Activated CD8-positive, alpha-beta memory T cell treated with anti-CD3 and anti-CD28 coated beads, Interleukin-2, amount 10 ng/mL, durations not matched to agents 7 days and 5 days (primary cell): ENCODE measurements at regions not wholly inside any gene's neighbourhood (a gene's known extent, or its start where the extent isn't known, plus 50 kb on each side); places are given as distances from the start of the nearest gene placed in this dataset.

Source experiments
- ATAC-seq: fragments of 150-1000 bp; cut with Tn5 transposase; one replicate; pipeline ENCODE4 v1.10.0; 2021; ENCODE audit warnings: moderate library complexity
- CTCF ChIA-PET: fragments of 350-600 bp; sonication (Branson Sonifier 250); formaldehyde crosslinking; loops from one replicate; lab custom pipeline; 2021; ENCODE audit warnings: antibody characterized with exemption; lab: Charles Lee
- DNase-seq: peaks from one replicate; pipeline ENCODE4 v3.0.0-alpha.2; 2020
- H3K27ac Mint-ChIP-seq: one replicate; pipeline ENCODE4 v1.8.0; 2021; ENCODE audit warnings: mild to moderate bottlenecking, mixed read lengths
- H3K27me3 Mint-ChIP-seq: one replicate; pipeline ENCODE4 v1.8.0; 2021; ENCODE audit warnings: mixed read lengths
- H3K36me3 Mint-ChIP-seq: one replicate; pipeline ENCODE4 v1.8.0; 2021; ENCODE audit warnings: mild to moderate bottlenecking, mixed read lengths
- H3K4me1 Mint-ChIP-seq: one replicate; pipeline ENCODE4 v1.8.0; 2021; ENCODE audit warnings: mixed read lengths
- H3K4me3 Mint-ChIP-seq: one replicate; pipeline ENCODE4 v1.8.0; 2021; ENCODE audit warnings: mild to moderate bottlenecking, moderate library complexity, mixed read lengths
- H3K9me3 Mint-ChIP-seq: one replicate; pipeline ENCODE4 v1.8.0; 2022; ENCODE audit warnings: low read depth, mixed read lengths

DNA sequence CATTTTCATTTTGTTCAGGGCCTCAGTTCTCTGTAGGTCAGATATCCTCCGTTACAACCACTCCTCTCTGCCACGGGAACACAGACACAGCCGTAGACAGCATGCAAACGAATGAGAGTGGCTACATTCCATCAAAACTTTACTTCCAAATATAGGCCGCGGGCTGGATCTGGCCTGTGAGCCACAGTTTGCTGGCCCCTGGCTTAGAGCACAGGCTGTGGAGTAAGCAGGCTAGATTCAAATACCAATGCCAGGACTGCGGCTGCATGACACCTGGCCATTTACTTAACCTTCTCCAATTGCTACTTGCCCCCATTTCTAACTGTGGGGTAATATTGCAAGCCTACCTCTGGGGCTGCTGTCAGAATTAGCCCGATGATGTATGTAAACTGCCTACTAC is 325.8 kb upstream of the POU3F3 start:
- DNase-seq, result no peak
- no peaks in the 10 kb centered on the region for H3K27me3 Mint-ChIP-seq
- H3K36me3 Mint-ChIP-seq, result no peaks in the 10 kb centered on the region

DNA sequence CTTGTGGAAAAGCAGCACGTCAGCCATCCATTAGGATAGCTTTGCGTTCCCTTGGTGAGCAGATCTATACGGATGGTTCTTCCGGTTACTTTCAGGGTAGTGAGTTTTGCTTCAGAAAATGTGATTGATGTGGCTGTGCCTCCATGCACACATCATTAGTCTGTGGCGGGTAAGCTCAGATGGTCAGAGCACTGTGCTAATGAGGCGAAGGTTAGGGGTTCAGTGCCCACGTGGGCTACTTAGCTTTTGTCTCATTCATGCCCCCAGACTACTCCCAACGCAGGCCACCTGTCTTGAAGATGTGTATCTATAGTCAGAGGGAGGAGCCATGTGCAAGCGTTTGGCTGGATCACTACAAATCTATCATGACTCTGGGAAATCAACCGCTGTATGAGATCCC is 322.8 kb upstream of the POU3F3 start:
- ATAC-seq (no peak), DNase-seq (no peak)
- no peaks in the 10 kb centered on the region for H3K27me3 Mint-ChIP-seq
- no peaks in the 10 kb centered on the region for H3K4me1 Mint-ChIP-seq
- H3K27ac Mint-ChIP-seq, result no peak overlapping the region
- H3K4me3 Mint-ChIP-seq, result no peak overlapping the region
- no peaks in the 10 kb centered on the region for H3K9me3 Mint-ChIP-seq
- no peaks in the 10 kb centered on the region for H3K36me3 Mint-ChIP-seq
- CTCF ChIA-PET, result no interaction called here

More for the DNA sequence above, 325.8 kb upstream of the POU3F3 start:
- H3K27ac Mint-ChIP-seq, result no peak overlapping the region
- H3K4me3 Mint-ChIP-seq, result no peak overlapping the region
- ATAC-seq, result no peak
- CTCF ChIA-PET, result no interaction called here
- no peaks in the 10 kb centered on the region for H3K4me1 Mint-ChIP-seq
- no peaks in the 10 kb centered on the region for H3K9me3 Mint-ChIP-seq

DNA sequence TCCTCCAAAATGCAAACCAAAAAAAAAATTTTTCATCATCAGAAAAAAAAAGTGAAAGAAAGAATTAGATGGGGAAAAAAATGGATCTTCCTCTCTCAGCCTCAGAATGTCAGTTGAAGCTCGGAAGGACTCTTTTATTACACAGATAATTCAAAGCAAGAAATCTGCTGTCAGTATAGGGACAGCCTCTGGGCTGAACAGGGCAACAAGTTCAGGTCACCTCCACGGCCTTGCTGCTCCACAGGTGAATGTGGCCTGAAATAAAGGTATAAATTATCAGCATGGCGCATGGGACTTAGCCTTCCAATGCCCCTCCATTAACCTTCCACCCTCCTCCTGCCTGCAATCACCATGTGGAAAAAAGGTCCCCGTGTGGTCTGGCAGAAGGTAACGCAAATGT is 316.8 kb upstream of the POU3F3 start:
- H3K27me3 Mint-ChIP-seq, result no peaks in the 10 kb centered on the region
- ATAC-seq (no peak), DNase-seq (no peak)
- CTCF ChIA-PET, result no interaction called here
- H3K27ac Mint-ChIP-seq, result no peak overlapping the region
- no peaks in the 10 kb centered on the region for H3K9me3 Mint-ChIP-seq
- no peak overlapping the region for H3K4me3 Mint-ChIP-seq
- H3K4me1 Mint-ChIP-seq, result no peaks in the 10 kb centered on the region
- no peaks in the 10 kb centered on the region for H3K36me3 Mint-ChIP-seq

DNA sequence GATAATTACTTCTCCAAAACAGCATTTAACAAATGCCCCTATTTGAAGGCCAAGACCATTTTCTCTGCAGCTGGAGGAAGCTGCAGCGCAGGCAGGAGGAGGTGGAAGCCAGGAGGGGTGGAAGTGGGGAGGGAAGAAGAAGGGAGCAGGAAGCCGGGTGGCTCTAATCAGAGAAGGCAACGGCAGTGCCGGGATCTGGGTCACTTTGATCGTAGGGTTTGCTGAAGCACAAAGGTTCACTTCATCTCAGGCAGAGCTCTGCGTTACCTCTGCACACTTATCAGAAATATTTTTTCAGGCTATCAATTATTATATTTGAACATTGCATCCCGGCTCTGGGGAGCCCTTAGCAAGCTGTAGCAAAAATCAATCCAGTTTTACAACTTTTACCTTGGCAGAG is 315.8 kb upstream of the POU3F3 start:
- no peak overlapping the region for H3K27ac Mint-ChIP-seq
- no peak overlapping the region for H3K4me3 Mint-ChIP-seq
- H3K36me3 Mint-ChIP-seq, result no peaks in the 10 kb centered on the region
- no peaks in the 10 kb centered on the region for H3K9me3 Mint-ChIP-seq
- no peaks in the 10 kb centered on the region for H3K4me1 Mint-ChIP-seq
- ATAC-seq, result no peak
- no peaks in the 10 kb centered on the region for H3K27me3 Mint-ChIP-seq
- CTCF ChIA-PET, result no interaction called here
- DNase-seq, result no peak

DNA sequence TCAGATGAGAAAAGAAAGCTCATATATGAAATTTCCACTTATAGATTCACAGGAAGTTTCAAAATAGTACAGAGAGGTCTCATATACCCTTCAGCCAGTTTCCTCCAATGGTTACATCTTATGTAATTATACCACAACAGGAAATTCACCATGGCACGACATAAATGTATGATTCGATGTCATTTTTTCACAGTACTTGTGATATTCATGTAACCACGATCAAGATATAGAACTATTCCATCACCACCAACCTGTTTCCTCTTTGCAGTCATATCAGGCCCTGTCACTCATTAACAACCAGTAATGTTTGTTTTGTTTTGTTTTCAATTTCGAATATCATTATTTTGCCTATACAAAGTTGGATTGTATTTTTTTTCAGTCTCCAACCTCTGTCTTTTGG is 314.3 kb upstream of the POU3F3 start:
- Mint-ChIP-seq H3K36me3 (no peaks in the 10 kb centered on the region), H3K27me3 (no peaks in the 10 kb centered on the region), H3K4me3 (no peak overlapping the region), H3K4me1 (no peaks in the 10 kb centered on the region), H3K27ac (no peak overlapping the region), H3K9me3 (peaks cover 4% of the 10 kb centered on the region)
- DNase-seq (no peak), ATAC-seq (no peak)
- CTCF ChIA-PET, result no interaction called here

DNA sequence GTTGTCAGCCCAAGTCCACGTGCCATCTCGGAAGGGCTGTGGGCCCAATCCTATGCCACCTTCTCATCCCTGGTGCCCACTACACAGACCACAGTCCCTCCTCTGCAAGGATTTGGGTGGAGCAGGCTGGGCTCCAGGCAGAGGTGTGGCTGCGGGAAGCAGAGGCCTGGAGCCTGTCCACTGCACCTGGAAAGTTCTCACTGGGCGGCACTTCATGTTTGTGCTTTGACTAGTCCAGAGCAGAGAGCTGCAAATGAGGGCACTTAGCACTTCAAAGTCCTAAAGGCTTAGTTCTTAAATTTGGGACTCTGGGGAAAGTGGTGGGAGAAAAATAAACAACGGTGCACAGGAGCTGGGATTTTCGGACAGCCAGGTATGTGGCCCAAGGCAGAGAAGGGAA is 308.9 kb upstream of the POU3F3 start:
- peaks cover 4% of the 10 kb centered on the region for H3K9me3 Mint-ChIP-seq
- no peaks in the 10 kb centered on the region for H3K27me3 Mint-ChIP-seq
- CTCF ChIA-PET, result no interaction called here
- H3K4me3 Mint-ChIP-seq, result no peak overlapping the region
- no peaks in the 10 kb centered on the region for H3K4me1 Mint-ChIP-seq
- no peak for DNase-seq
- ATAC-seq, result no peak
- H3K36me3 Mint-ChIP-seq, result no peaks in the 10 kb centered on the region
- H3K27ac Mint-ChIP-seq, result no peak overlapping the region

DNA sequence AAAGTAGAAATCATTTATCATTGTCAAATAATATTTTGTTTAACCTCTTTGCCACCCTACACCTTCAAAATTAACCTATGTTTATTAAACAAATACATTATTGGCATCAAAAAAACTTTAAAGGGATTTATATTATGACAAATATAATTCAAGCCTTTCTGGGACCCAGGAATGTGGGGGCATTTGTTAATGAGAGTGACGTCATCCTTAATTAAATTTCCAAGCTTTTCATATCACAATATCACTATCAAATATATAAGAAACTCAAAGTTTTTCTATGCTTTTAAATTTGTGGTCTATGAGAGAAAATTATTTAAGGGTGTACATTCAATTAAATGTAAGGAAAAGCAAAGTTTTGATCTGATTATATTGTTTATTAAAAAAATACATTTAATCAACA is 307.4 kb upstream of the POU3F3 start:
- DNase-seq, result no peak
- no peaks in the 10 kb centered on the region for H3K27me3 Mint-ChIP-seq
- no peaks in the 10 kb centered on the region for H3K4me1 Mint-ChIP-seq
- CTCF ChIA-PET, result no interaction called here
- H3K9me3 Mint-ChIP-seq, result peaks cover 6% of the 10 kb centered on the region
- no peaks in the 10 kb centered on the region for H3K36me3 Mint-ChIP-seq
- no peak overlapping the region for H3K4me3 Mint-ChIP-seq
- no peak for ATAC-seq
- no peak overlapping the region for H3K27ac Mint-ChIP-seq

DNA sequence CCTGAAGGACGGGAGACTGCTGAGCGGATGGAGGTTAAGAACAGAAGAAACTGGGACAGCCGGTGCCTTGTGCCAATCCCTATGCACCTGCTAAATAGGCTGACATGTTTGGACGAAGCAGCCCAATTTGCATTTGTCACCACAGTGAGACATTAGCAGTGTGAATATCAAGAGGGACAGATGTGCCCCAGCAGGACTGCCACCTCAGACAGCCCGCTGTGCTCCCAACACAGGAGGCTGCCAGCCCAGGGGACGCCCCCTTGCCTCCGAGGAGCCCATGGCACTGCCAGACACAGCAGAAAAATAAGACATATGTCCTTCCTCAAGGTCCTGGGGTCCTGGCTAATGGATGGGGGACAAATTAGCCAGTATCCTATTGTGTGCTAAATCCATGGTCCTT is 306.7 kb upstream of the POU3F3 start:
- no peaks in the 10 kb centered on the region for H3K4me1 Mint-ChIP-seq
- no peak overlapping the region for H3K27ac Mint-ChIP-seq
- H3K4me3 Mint-ChIP-seq, result no peak overlapping the region
- DNase-seq (no peak), ATAC-seq (no peak)
- peaks cover 6% of the 10 kb centered on the region for H3K9me3 Mint-ChIP-seq
- H3K36me3 Mint-ChIP-seq, result no peaks in the 10 kb centered on the region
- no peaks in the 10 kb centered on the region for H3K27me3 Mint-ChIP-seq
- CTCF ChIA-PET, result no interaction called here

DNA sequence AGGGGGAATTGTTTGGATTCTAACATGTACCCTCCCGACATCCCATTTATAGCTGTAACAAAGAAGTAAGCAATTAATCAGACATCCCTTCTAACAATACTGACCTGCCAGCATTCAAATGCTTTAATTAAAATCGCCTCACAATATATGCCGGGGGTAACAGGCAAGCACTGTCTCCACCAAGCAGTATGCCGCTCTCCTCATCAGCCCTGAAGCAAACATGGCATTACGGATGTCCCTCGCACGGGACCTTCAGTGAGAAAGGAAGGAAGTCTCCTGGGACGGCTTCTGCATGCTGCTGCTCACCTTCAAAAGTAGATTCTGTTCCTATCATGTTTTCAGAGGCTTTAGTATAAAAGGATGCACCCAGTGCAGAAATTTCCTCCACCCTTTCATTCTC is 292.7 kb upstream of the POU3F3 start:
- no peak overlapping the region for H3K4me3 Mint-ChIP-seq

DNA sequence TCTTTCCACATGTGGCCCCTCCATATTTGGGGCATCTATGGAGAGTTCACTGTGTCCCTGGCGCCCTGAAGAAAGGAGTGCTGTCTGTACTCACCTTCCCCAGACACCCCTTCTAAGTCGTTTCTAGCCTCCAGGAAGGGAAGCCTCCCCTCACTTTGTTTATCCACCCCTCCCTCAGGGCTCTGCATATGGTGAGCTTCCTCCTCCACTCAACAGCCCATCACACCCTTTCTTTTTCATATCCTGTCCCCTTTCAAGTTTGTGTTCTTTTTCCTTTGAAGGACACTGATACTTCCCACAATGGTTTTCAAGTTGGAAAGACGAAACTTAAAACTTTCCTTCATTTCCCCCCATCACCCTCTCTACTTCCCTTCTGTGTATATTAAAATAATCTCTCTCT is 291.4 kb upstream of the POU3F3 start:
- Mint-ChIP-seq H3K36me3 (no peaks in the 10 kb centered on the region), H3K27me3 (no peaks in the 10 kb centered on the region), H3K9me3 (no peaks in the 10 kb centered on the region), H3K4me3 (no peak overlapping the region), H3K27ac (no peak overlapping the region), H3K4me1 (no peaks in the 10 kb centered on the region)
- ATAC-seq (no peak), DNase-seq (no peak)
- CTCF ChIA-PET, result no interaction called here

More for the DNA sequence above, 292.7 kb upstream of the POU3F3 start:
- no peaks in the 10 kb centered on the region for H3K9me3 Mint-ChIP-seq
- ATAC-seq, result no peak
- H3K27ac Mint-ChIP-seq, result no peak overlapping the region
- DNase-seq, result no peak
- CTCF ChIA-PET, result no interaction called here
- H3K36me3 Mint-ChIP-seq, result no peaks in the 10 kb centered on the region
- no peaks in the 10 kb centered on the region for H3K4me1 Mint-ChIP-seq
- no peaks in the 10 kb centered on the region for H3K27me3 Mint-ChIP-seq

DNA sequence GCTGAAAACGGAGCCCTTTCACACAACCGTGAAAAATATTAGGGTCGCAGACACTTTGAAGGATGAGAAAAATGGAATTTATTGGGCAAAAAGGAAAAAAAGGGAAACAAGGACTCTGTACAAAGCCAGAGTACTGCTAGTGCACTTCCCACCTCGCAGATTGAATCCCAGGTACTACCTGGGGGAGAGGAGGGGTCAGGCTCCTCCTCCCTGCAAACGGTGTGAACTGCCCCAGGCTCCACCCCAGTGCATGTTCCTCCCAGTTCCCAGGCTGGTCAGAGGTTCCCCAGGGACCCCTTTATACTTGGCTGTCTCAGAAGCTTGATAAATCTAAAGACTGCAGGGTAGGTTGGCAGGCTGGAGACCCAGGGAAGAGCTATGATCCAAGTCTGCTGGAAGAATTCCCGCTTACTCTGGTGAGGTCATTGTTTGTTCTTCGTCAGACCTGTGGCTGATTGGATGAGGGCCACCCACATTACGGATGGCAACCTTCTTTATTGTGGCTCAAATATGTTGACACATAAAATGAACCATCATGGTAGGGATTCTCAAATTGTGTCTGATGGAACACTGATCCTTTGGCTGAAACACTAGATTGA is 290.4 kb upstream of the POU3F3 start:
- H3K9me3 Mint-ChIP-seq, result no peaks in the 10 kb centered on the region
- no peak for DNase-seq
- H3K4me1 Mint-ChIP-seq, result no peaks in the 10 kb centered on the region
- H3K36me3 Mint-ChIP-seq, result no peaks in the 10 kb centered on the region
- no peak overlapping the region for H3K4me3 Mint-ChIP-seq
- CTCF ChIA-PET, result no interaction called here
- no peak overlapping the region for H3K27ac Mint-ChIP-seq
- H3K27me3 Mint-ChIP-seq, result no peaks in the 10 kb centered on the region
- no peak for ATAC-seq

DNA sequence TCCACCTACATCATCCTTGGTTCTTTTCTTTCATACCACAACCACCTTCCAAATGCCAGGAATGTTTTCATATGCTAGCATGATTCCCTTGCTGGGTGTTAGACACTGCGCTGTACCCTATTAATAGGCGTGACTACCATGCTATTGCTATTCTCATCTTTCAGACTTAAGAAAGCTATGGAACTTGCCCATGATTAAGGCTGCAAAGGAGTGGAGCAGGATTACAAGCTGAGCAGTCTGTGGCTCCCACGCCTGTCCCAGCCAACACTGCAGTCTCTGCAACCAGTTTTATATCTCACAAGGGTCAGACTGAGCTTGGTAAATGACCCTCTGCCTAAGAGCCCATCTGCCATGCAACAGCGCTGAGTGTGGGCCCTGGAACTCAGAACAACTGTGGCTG is 285.7 kb upstream of the POU3F3 start:
- H3K36me3 Mint-ChIP-seq, result no peaks in the 10 kb centered on the region

DNA sequence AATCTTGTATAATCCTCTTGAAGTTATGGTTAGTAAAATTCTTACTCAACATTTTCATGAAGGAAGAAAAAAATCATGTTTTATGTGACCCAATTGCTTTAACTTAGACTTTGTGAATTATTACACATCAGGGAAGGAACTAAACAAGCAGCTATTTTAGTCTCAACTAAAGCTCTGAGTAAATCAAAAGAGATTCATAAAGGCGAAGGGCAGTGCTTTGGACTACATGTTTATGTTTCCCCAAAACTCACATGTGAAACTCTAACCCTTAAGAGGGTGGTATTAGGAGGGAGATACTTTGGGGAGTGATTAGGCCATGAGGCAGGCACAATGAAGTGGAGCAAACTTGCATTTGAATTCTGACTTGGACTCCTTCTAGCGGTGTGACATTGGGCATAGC is 283.7 kb upstream of the POU3F3 start:
- no peak for ATAC-seq
- no peaks in the 10 kb centered on the region for H3K36me3 Mint-ChIP-seq
- no peaks in the 10 kb centered on the region for H3K9me3 Mint-ChIP-seq
- CTCF ChIA-PET, result no interaction called here
- no peak overlapping the region for H3K4me3 Mint-ChIP-seq
- no peak overlapping the region for H3K27ac Mint-ChIP-seq
- H3K27me3 Mint-ChIP-seq, result no peaks in the 10 kb centered on the region
- H3K4me1 Mint-ChIP-seq, result no peaks in the 10 kb centered on the region
- no peak for DNase-seq

More for the DNA sequence above, 285.7 kb upstream of the POU3F3 start:
- no peak overlapping the region for H3K4me3 Mint-ChIP-seq
- no peaks in the 10 kb centered on the region for H3K9me3 Mint-ChIP-seq
- DNase-seq (no peak), ATAC-seq (no peak)
- CTCF ChIA-PET, result no interaction called here
- no peaks in the 10 kb centered on the region for H3K27me3 Mint-ChIP-seq
- no peaks in the 10 kb centered on the region for H3K4me1 Mint-ChIP-seq
- no peak overlapping the region for H3K27ac Mint-ChIP-seq

DNA sequence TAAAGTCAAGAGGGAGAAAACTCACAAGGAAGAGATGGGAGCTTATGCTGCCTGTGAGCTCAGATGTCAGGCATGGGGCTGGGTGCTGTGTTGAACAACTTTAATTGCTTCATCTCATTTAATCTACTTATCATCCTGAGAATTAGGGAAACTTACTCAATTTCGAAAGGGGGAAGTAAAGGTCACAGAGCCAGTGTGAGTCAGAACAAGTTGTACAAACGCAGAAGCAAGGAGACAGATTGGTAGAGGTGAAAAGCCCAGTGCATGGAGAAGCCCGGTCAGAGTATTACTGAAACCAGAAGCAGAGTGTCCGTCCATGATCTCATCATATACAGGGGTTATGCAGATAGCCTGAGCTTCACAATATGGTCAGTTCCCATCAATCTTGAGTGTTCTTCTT is 281.1 kb upstream of the POU3F3 start:
- CTCF ChIA-PET, result no interaction called here
- no peak for DNase-seq
- Mint-ChIP-seq H3K4me1 (no peaks in the 10 kb centered on the region), H3K9me3 (peaks cover 2% of the 10 kb centered on the region), H3K27me3 (no peaks in the 10 kb centered on the region), H3K4me3 (no peak overlapping the region), H3K27ac (no peak overlapping the region), H3K36me3 (no peaks in the 10 kb centered on the region)
- no peak for ATAC-seq

DNA sequence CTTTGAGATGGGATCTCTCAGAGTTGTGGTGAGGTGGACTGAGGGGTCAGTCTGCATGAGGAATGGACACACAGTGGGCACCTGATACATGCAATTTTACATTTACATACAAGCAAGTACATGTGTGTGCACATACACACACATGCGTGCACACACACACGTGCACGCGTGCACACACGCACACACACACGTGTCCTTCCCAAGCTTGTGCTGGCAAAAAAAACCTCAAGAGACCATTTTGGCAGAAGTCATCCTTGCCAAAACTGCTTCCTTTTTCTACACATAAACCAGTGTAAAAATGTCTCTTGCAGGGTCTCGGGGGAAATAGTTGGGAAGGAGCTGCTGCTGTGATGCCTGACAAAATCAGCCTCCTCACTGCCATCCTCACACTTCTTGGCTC is 279.5 kb upstream of the POU3F3 start:
- Mint-ChIP-seq H3K27ac (no peak overlapping the region), H3K9me3 (peaks cover 5% of the 10 kb centered on the region), H3K4me1 (no peaks in the 10 kb centered on the region), H3K36me3 (no peaks in the 10 kb centered on the region), H3K27me3 (no peaks in the 10 kb centered on the region), H3K4me3 (no peak overlapping the region)
- no peak for DNase-seq
- CTCF ChIA-PET, result no interaction called here
- no peak for ATAC-seq
